ENCODE measurements at regions not wholly inside any gene's neighbourhood (a gene's known extent, or its start where the extent isn't known, plus 50 kb on each side); places are given as distances from the start of the nearest gene placed in this dataset.

GRCh38 chr9:86839522-86839921 lies 107.8 kb downstream of the GAS1 start:
- TF ChIP-seq CTCF (IDR thresholded peaks at IDR 0.05) (no peak), EZH2 (IDR thresholded peaks at IDR 0.05; ENCODE audit: borderline replicate concordance, insufficient read depth, low read depth, low read length, poor library complexity, severe bottlenecking) (no peak)
